COLO668 (cell line): ENCODE measurements at regions not wholly inside any gene's neighbourhood (a gene's known extent, or its start where the extent isn't known, plus 50 kb on each side); places are given as distances from the start of the nearest gene placed in this dataset.

Experiments
- DNase-seq: peaks from one replicate; lab custom pipeline; 2025; ENCODE audit not compliant: unreplicated experiment; lab: John Stamatoyannopoulos, UW

DNA sequence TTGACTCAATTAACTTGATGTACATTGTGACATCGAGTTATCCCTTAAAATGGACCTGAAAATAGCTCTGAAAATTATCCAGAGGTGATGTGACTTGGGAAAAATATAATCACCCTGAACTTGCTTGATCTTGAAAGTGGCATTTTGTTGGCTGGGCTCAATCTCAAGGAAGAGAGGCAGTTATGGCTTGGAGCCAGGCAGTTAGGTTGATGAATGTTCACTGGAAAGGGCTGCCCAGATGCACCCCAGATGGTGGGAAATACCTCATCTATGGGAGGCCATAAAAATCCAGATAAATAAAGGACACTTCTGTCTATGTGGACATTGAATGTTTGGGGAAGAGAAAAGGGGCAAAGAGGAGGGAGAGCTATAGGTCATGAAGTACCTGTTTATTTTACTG is 55.7 kb upstream of the OR5AN1 start:
- no peak for DNase-seq

DNA sequence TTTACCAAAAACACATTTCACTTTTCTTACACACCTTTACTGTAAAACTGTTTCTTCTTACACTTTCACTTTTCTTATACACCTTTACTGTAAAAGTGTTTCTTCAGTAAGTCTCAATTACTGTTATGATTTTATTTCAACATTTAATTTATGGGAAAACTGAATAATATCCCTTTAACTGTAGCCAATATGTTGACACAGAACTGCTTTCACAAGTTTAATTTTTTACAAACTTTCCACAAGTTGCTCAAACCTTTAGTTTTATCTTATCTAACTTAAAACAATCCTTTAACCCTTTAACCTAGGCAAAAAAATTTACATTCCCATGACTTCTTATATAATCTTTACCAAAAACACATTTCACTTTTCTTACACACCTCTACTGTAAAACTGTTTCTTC is 63.3 kb upstream of the OR5AN1 start:
- no peak for DNase-seq

DNA sequence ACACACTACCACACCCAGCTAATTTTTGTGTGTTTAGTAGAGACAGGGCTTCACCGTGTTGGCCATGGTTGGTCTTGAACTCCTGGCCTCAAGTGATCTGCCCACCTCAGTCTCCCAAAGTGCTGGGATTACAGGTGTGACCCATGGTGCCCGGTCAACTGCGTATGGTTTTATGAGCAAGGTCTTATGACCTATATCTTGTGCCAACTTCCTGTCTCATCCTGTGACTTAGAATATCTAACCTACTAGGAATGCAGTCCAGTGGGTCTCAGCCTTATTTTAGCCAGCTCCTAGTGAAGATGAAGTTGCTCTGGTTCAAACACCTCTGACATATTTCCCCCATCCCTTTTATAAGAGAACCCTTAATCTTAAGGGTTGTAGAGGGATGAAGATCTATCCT is 66.1 kb upstream of the OR5AN1 start:
- DNase-seq, result no peak

DNA sequence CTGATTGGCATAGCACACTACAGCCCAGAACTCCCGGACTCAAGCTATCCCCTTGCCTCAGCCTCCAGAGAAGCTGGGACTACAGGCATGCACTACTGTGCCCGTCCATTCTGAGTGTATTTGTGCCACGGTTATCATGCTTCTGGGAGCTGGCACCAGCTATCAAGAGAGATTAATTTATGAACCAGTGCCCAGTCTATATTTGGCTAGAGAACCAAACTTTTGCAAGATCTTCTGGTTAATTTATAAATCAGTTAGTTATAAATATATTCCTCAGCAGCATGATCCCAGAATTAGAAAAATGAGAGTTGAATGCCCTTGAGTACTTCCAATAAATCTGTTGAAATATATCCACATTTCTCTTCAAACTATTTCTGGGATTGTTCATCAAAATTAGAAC is 67.5 kb upstream of the OR5AN1 start:
- DNase-seq, result no peak

DNA sequence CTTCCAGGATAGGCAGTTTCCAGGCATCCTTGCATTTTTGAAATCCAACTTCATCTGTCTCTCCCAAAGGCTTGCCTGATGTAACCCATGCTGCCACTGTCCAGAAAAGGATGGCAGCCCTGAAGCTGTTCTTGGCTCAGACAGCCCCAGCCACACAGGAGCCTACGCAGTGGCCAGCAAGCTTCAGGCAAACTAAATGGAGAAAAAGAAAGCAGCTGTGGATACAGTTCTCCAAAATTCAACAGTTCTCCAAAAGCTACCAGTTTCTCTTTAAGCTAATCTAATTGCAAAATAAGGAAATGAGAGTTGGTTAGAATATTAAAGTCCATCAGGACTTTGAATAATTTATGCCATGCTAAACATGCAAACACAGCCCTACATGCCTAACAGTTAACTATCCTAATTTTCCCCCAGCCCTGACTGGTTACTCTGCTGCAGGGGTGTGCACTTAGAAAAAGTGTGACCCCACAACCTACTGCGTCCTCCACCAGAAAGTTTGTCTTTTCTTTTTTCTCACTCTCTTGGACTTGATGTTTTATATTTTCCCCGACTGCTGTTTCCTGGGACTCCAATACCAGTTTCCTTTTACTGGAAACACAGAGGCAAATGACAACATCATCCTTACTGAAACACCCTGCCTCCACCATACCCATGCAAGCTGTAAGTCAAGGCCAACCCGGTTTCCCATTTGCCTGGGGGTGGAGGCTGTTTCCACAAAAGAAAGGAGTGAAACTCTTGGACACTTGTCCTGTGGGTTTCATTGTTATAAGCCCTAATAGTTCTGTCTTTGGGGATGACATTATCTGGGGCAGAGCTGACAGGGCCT is 69.1 kb upstream of the OR5AN1 start:
- DNase-seq, result no peak

DNA sequence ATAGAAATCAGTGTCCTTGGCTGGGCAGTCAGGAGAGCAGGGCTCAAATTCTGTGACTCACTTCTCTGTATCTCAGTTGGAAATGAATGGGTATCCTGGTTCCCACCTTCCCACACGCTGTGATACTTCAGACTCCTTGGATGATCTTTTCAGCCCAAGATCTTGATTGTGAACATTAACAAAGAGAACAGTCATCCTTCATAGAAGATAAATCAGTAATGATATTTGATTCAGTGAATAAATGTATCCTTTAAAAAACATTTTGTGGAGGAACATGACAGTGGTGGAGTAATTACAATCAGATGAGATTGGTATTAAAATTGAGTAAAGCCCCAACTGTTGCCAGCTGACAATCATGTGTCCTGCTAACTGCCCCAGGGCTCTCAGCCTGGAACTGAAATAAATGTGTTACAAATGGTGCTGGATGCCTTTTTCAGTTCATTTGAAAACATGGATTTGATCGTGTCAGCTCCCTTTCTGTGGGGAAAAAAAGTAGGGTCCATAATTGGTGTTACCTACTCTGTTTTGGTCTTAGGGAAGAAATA is 72.9 kb upstream of the OR5AN1 start:
- DNase-seq, result no peak

DNA sequence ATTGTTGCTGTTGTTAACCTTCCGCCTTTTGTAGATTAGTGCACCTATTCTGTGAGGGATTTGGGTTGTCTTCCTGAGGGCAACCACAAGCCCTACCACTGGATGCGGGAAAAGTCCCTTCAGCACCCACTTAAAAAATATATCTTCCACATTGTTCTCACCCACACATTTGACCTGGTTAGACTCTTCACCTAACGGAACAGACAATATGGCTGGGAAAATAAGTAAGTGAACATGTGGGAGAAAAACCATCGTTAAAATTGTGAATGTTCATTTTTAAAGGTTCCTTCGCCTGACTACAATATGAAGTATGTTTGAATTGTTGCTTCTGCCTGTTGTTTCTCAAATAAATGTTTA is 72.0 kb upstream of the MPEG1 start:
- no peak for DNase-seq

DNA sequence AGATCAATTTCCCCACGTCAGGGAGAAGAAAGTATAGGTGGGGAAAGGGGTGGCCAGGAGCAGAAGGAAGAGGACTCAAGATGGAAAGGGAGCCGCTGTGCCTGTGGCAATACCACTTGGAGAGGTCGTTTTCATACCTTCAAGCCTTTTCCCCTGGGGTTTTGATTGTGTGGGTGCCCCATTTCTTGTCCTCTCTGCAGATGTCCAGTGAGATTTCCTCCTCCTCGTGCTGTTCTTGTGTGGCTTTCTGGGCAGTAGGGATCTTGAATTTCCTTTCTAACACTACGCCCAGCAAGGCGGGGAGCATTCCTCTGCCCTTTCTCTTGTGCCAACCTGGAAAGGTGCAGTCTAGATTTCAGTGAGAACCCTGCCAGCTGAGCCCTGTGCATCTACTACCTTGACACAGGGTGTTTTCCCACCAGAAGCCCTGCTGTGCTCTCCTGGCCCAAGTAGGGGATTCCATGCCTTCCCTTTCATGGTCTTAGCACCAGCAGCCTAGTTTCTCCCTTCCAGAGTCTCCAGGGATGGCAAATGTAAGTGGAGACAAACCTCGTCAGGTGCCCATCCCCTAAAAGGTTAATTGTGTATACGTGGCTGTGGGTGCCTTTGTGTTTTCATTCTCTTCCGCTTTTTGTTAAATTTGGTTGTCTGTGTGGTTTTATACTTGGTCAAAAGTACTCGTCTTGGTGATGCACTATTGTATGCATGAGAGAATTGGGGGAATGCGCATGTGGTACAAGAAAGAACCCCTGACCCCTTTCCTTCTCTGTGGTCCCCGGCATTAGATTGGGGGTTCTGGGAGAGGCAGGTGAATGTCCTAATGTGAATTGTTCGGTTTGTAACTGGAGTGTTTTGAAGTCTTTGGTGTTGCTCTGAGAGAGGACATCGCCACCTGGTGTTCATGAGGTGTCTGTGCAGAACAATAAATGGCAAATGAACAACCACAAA is 71.4 kb upstream of the MPEG1 start:
- peak; percentile 15 for DNase-seq

DNA sequence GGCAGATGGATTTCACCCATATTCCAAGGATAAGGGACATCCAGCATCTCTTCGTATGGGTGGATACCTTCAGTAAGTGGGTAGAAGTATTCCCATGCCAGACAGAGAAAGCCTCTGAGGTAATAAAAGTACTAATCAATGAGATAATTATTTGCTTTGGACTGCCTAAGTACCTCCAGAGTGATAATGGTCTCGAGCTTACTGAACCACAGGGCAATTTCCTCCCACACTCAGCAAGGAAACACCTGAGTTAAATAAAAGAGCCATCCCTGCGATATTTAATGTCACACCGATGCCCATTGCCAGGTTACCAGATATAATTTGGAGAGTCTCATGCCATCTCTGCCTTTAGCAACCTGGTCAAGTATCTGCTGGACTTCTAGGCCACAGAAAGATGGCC is 70.6 kb upstream of the MPEG1 start:
- DNase-seq, result no peak

DNA sequence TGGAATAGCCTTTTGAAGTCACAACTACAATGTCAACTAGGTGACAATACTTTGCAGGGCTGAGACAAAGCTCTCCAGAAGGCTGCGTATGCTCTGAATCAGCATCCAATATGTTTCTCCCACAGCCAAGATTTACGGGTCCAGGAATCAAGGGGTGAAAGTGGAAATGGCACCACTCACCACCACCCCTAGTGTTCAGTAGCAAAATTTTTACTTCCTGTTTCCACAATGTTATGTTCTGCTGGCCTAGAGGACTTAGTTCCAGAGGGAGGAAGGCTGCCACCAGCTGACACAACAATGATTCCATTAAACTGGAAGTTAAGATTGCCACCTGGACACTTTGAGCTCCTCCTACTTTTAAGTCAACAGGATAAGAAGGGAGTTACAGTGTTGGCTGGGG is 68.5 kb upstream of the MPEG1 start:
- no peak for DNase-seq

DNA sequence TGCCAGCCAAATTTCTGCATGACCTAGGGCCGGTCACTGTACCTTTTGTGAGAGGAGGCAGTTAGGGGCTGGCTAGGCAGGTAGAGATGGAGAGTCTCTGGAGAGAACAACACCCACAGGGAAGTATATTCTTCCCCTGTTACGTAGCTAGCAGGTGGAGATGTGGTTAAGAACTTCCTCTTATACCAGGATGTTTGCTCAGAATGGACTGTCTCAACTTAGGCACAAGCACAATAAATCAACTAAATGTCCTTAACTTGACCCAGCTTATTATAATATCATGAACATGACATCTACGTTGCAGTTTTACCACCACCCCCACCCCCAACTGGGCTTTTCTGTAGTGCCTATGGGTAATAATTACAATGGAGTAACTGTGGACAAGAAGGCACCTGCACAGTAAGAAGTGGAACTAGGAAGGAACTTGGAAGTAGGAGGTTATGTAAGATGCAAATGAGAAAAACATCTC is 60.7 kb upstream of the MPEG1 start:
- no peak for DNase-seq

DNA sequence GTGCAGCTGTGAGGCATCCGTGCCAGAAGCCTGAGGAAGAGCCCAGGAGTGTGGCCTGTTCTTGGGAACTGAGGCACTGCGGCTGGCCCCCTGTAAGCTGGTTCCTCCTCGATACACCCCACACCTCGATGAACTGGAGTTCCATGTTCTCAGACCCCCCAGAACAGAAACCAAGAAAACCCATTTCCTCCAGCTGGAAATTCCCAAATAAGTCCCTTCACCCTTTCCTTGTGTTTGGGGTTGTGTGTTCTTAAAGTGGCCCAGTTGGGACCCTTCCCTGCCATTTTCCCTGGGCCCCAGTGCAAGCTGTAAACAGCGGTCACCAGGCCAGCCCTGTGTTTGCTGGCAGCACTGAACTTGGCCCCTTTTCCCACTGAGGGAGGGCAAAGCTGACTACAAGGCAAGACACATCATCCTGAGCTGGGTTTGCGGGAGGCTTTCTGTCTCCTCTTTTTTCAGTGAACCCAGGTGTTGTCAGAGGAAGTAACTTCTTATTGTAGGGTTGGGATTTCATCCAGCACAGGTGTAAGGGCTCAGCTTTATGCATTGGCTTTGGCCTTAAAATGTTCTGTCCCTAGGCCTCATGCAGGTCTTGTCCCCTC is 60.1 kb upstream of the MPEG1 start:
- no peak for DNase-seq

DNA sequence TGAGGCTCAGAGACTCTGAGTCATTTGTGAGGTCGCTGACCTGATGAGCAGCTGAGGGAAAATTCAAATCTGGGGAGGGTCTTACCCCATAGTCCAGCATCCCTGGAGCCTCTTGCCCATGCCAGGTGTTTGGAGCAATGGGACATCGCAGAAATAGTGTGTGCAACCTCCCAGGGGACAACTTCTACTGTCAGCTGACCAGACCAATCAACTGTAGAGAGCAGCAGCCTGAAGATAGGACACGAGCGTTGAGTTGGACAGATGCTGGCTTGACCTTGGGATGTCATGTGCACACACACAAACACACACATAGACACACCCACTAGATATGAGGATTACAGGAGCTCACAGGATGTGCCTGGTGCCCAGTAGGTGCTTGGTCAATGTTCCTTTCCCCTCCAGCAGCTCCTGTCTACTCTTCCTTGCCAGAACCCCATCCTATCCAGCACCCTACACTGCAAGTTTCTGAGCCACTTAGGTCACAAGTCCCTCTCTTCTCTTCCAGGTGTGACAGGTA is 59.1 kb upstream of the MPEG1 start:
- DNase-seq, result no peak

DNA sequence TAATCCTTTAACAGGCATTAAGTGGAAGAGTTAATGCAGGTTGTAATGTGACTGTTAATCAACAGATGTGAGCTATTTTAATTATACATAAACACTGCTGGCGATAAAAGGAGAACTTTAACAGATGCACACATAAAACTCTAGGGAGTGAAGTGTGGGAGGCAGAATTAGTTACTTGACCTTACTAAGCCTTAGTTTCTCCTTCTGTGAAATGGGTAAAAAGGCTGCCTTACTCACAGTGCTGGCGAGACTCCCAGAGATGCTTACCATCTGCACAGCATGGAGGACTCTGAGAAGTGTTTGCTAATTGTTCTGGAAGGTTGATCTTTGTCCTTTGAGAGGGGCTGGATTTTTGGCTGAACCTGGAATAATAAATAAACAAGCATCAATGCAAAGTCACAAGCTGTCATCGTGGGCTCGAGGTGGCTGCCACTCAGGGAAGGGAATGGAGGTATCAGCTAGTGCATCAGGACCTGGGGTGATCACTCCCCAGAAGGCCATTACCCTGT is 58.6 kb upstream of the MPEG1 start:
- DNase-seq, result no peak

DNA sequence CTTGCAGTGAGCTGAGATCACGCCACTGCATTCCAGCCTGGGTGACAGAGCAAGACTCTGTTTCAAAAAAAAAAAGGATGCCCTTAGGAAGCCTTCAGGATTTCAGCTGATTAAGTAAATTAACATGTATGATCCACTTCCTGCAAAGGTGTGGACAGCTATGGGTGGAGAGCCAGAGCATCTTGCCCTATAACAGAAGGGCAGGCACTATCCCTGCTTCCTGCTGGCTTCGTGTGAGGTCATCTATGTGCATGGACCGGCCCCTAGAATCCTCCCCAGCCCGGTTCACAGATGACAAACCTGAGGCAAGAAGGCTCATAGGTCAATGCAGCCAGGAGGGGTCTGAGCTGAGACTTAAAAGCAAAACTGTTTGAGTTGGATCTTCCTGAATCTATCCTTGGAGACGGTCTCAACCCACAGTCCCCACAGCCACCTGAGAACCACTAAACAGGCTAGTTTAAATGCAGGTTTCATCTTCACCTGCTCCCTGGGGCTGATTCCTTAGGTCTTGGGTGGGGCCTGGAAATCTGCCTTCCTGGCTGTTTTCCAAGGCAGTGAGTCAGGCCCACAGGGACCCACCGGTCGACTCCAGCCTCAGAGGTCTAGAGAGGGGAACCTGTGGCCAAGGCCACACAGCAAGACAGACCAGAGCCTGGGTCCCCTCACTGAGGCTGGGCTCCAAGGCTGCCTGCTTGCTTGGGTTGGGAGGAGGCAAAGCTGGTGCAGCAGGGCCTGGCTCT is 55.2 kb upstream of the MPEG1 start:
- no peak for DNase-seq

DNA sequence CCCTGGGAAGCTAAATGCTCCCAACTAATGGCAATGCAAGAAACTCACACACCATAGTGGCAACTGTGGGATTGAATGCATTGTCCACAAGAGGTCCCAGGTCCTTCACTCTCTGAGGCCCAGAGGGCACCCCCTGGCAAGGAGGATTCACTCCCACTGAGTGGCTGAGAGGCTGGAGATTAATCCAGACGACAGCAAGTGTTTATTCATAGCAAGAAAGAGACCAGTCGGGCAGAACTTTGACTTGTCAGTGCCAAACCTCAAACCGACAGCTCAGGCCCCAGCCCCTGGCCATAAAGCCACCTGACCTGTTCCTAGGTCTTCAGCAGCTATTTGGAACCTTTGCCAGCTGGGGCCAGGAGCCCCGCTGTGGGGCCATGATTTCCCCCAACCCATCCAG is 54.5 kb upstream of the MPEG1 start:
- no peak for DNase-seq

DNA sequence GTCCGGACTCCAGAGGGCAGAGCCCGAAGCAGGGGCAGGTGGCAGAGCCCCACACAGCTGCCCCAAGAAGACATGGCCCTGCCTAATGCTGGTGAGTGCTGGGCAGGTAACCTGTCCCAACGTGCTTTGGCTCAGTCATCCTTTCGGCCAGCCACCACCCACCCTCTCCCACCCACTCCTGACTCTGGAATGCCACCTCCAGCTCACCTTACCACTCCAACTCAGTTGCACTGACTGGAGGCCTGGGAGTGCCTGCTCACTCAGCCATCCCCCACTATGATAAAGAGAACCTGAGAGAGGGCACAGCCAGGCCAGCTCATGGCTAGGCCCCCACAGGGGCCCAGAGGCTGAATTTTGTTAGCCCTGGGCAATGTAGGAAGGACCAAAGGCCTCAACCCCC is 53.8 kb upstream of the MPEG1 start:
- DNase-seq, result no peak

DNA sequence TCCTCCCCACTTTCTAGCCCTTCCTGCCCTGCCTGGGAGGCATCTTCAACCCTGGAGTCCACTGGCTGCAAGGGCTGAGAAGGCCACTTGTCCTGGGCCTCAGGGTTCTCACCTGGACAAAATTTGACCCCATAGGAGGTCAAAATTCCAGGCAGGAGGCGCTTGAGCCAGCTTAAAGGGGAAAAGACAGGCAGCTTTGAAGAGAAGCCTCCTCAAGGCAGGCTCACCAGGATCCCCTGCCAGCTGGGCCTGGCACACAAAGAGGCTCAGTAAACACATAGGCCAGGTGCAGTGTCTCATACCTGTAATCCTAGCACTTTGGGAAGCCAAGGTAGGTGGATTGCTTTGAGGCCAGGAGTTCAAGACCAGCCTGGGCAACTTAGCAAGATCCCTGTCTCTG is 53.0 kb upstream of the MPEG1 start:
- DNase-seq, result no peak

DNA sequence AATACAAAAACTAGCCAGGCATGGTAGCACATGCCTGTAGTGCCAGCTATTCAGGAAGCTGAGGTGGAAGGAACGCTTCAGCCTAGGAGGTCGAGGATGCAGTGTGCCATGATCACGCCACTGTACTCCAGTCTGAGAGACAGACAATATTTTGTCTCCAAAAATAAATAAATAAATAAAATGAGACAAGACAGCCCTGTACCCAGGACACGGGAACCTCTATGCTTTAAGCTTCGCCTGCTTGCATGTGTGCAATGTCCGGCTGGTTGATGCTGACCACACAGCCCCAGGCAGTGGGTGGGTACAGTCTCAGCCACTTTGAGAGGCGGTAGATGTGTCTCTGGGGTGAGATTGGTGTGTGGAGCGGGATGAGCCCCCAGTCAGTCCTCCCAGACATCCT is 52.0 kb upstream of the MPEG1 start:
- DNase-seq, result no peak

DNA sequence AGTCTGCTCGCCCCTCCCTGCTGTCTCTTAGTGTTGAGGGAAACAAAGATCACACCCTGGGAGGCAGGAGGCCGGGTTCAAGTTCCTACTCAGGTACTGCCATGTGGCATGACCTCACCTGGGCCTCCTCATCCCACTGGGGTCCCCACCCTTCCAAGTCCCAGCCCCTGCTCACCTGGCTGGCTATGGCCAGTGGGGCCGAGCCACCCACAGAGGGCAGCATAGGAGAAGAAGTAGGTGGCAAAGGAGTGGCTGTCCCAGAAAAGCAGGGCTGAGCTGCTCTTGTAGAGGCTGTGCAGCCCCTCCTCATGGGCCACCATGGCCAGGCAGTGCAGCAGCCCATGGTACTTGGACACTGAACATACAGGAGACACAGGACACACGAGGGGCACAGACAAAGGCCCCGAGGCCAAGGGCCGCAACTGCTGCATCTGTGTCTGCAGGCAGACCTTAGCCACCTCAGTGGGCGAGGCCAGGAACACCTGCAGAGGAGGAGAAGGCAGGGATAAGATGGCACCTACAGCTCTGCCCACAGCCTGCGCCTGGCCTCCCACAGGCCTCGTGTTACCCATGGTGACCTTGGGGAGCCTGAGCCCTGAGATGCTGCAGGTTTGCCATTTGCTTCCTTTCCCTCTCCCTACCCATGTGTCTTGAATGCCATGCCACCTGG is 50.6 kb upstream of the MPEG1 start:
- no peak for DNase-seq
